GM12874 (cell line): ENCODE measurements at regions not wholly inside any gene's neighbourhood (a gene's known extent, or its start where the extent isn't known, plus 50 kb on each side); places are given as distances from the start of the nearest gene placed in this dataset.

ENCODE experiments used
- TF ChIP-seq, protein P1 (sequence below): IDR thresholded peaks from 2 replicates; pipeline ENCODE4 v1.5.1; 2011; ENCODE audit warnings: low read depth, mild to moderate bottlenecking, control low read depth, low read length, moderate library complexity; ENCODE audit not compliant: insufficient read depth

DNA sequence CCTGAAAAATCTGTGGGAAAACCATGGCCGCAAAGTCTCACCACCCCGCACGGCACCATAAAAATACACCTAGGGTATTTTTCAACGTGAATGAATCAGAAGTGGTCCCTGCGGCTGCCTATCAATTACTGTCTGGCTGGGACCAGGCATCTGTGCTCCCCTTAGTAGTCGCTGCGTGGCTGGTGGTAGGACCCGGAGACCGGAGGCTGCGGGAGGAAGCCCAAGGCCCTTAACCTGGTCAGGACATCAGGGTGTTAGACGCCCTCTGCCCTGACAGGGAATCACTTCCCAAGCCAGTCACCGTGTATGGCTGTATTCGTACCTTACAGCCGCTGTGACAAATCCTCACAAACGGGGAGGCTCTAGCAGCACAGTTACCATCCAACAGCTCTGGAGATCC lies 141.5 kb upstream of the PPP2R2D start:
- TF ChIP-seq, protein P1, sequence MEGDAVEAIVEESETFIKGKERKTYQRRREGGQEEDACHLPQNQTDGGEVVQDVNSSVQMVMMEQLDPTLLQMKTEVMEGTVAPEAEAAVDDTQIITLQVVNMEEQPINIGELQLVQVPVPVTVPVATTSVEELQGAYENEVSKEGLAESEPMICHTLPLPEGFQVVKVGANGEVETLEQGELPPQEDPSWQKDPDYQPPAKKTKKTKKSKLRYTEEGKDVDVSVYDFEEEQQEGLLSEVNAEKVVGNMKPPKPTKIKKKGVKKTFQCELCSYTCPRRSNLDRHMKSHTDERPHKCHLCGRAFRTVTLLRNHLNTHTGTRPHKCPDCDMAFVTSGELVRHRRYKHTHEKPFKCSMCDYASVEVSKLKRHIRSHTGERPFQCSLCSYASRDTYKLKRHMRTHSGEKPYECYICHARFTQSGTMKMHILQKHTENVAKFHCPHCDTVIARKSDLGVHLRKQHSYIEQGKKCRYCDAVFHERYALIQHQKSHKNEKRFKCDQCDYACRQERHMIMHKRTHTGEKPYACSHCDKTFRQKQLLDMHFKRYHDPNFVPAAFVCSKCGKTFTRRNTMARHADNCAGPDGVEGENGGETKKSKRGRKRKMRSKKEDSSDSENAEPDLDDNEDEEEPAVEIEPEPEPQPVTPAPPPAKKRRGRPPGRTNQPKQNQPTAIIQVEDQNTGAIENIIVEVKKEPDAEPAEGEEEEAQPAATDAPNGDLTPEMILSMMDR, result no peak

DNA sequence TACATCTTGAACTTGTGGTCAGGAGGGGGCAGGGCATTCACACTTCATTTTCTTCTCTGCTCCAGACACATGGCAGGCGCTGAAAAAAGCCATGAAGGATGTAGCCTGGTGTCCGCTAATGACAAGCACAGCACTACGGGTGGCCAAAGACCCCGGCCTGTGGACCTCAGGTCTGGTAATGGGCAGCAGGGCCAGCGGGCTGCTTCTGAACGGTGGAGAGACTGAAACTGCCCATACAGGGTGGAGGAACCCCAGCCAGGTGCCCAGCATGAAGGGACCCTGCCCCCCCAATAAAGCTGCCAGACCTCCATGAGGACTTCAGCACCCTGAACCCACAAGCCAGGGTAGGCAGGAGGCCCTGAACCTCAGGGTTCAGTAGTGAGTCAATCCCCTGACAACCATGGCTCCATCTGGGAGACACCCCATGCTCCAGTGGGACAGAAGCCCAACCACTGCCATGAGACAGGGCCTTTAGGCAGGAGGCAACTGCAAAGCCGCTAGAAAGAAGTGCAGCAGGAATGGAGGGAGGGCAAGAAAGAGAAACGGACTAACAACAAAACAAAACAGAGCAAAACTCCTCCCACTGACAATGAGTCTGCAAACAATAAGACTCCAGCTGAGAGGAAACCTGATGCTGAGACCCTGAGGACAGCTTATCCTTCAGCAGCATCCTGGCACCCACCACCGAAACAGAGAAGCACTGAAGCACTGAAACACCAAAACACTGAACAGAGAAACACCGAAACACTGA lies 140.2 kb upstream of the PPP2R2D start:
- TF ChIP-seq, protein P1, result no peak

DNA sequence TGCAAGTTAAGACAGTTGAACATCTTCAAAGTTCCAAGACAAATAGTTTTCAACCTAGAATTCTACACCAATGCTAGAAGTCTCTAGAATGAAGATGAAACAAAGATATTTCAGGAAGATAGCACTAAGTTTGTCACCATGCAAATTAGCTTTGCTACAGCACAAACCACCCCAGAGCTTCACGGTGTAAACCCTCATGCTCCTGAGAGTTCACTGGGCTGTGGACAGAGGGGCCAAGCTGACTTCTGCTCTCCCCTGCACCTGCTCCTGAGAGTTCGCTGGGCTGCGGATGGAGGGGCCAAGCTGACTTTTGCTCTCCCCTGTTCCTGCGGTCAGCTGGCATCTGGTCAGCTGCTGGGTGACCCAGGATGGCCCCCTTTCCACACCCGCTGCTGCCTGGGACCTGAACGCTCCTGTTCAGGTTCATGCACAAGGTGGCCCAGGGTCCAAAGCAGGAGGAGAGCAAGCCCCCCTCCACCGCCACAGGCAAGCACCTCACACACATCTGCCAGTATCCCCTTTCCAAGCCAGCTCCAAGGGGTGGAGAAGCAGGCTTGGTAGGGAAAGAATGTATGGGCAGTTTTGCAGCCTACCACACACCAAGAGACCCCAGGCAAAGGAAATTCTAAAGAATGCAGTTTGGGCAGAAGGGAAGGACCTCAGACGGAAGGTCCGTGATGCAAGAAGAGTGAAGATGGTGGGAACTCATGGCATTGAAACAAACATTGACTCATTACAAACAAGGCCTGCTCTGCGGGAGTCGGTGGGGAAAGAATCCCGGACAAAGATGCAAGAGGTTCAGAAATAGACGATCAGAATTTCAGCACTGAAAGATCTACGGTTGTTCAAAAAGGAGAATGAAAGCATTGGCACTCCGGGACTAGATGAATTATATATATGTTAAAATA lies 137.8 kb upstream of the PPP2R2D start:
- TF ChIP-seq, protein P1, result no peak

- TF ChIP-seq, protein P1, result no peak
These were observed 135.9 kb upstream of the PPP2R2D start for GRCh38 chr10:131764929-131765328.

- TF ChIP-seq, protein P1, result no peak
These were observed 134.7 kb upstream of the PPP2R2D start for GRCh38 chr10:131766096-131766495.

DNA sequence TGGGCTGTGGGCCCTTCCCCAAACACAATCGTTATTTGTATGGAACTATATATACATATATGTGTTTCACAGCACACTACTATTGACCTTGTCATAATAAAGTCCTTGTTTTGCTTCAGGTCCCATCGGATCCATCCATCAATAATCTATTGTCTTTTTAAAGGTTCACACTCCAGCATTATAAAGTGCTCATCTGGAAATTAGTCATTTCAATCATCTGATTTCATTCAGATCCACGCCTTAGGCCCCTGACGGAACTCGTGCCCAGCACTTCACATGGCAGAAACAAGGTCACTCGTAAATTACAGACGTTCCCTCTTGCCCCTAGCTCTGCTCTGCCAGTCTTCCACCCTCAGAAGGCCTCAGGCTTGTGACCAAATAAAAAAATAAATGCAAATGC lies 133.1 kb upstream of the PPP2R2D start:
- TF ChIP-seq, protein P1, result no peak

GRCh38 chr10:131769571-131770410 lies 131.0 kb upstream of the PPP2R2D start:
- TF ChIP-seq, protein P1, result no peak
